ENCODE measurements at regions not wholly inside any gene's neighbourhood (a gene's known extent, or its start where the extent isn't known, plus 50 kb on each side); places are given as distances from the start of the nearest gene placed in this dataset.

GRCh38 chr1:80101159-80101558, 1094.6 kb upstream of the ADGRL4 start:
- CTCF ChIA-PET, result no interaction called here
- H3K27me3 Mint-ChIP-seq (ENCODE audit: low read depth), result no peaks in the 10 kb centered on the region
- H3K27ac Mint-ChIP-seq, result no peak overlapping the region
- no peak for DNase-seq
- no peaks in the 10 kb centered on the region for H3K36me3 Mint-ChIP-seq (ENCODE audit: low read depth)
- peaks cover 19% of the 10 kb centered on the region for H3K9me3 Mint-ChIP-seq
- H3K4me1 Mint-ChIP-seq (ENCODE audit: low read depth), result no peaks in the 10 kb centered on the region
- intact Hi-C loops (cut with micrococcal nuclease), result no loop called here
- H3K4me3 Mint-ChIP-seq, result no peak overlapping the region

GRCh38 chr1:80099713-80100112, 1093.2 kb upstream of the ADGRL4 start:
- H3K4me3 Mint-ChIP-seq, result no peak overlapping the region
- H3K27ac Mint-ChIP-seq, result no peak overlapping the region
- no peaks in the 10 kb centered on the region for H3K4me1 Mint-ChIP-seq (ENCODE audit: low read depth)
- CTCF ChIA-PET, result no interaction called here
- no peak for DNase-seq
- H3K27me3 Mint-ChIP-seq (ENCODE audit: low read depth), result no peaks in the 10 kb centered on the region
- intact Hi-C loops (cut with micrococcal nuclease), result no loop called here
- no peaks in the 10 kb centered on the region for H3K36me3 Mint-ChIP-seq (ENCODE audit: low read depth)
- H3K9me3 Mint-ChIP-seq, result peaks cover 22% of the 10 kb centered on the region

GRCh38 chr1:80085067-80085466, 1078.5 kb upstream of the ADGRL4 start:
- peaks cover 5% of the 10 kb centered on the region for H3K9me3 Mint-ChIP-seq
- H3K27me3 Mint-ChIP-seq (ENCODE audit: low read depth), result no peaks in the 10 kb centered on the region
- no peak overlapping the region for H3K27ac Mint-ChIP-seq
- DNase-seq, result no peak
- H3K4me1 Mint-ChIP-seq (ENCODE audit: low read depth), result no peaks in the 10 kb centered on the region
- no peak overlapping the region for H3K4me3 Mint-ChIP-seq
- intact Hi-C loops (cut with micrococcal nuclease), result no loop called here
- CTCF ChIA-PET, result no interaction called here
- no peaks in the 10 kb centered on the region for H3K36me3 Mint-ChIP-seq (ENCODE audit: low read depth)

GRCh38 chr1:80083892-80084291, 1077.4 kb upstream of the ADGRL4 start:
- Mint-ChIP-seq H3K9me3 (peaks cover 3% of the 10 kb centered on the region), H3K4me1 (ENCODE audit: low read depth) (no peaks in the 10 kb centered on the region), H3K36me3 (ENCODE audit: low read depth) (no peaks in the 10 kb centered on the region), H3K27me3 (ENCODE audit: low read depth) (no peaks in the 10 kb centered on the region), H3K4me3 (no peak overlapping the region), H3K27ac (no peak overlapping the region)
- DNase-seq, result no peak
- CTCF ChIA-PET, result interaction anchor here (0.6 kb wide), 1 partner anchor 11 kb away, joined by 3 read pairs; no protein-coding TSS in a partner anchor
- intact Hi-C loops (cut with micrococcal nuclease), result no loop called here

- Mint-ChIP-seq H3K4me3 (no peak overlapping the region), H3K36me3 (ENCODE audit: low read depth) (no peaks in the 10 kb centered on the region), H3K9me3 (peaks cover 5% of the 10 kb centered on the region), H3K27ac (no peak overlapping the region), H3K27me3 (ENCODE audit: low read depth) (no peaks in the 10 kb centered on the region), H3K4me1 (ENCODE audit: low read depth) (no peaks in the 10 kb centered on the region)
- intact Hi-C loops (cut with micrococcal nuclease), result no loop called here
- no peak for DNase-seq
- CTCF ChIA-PET, result no interaction called here
Observed at GRCh38 chr1:80076469-80076868, 1069.9 kb upstream of the ADGRL4 start.

- Mint-ChIP-seq H3K27me3 (ENCODE audit: low read depth) (no peaks in the 10 kb centered on the region), H3K27ac (no peak overlapping the region), H3K36me3 (ENCODE audit: low read depth) (no peaks in the 10 kb centered on the region), H3K4me1 (ENCODE audit: low read depth) (no peaks in the 10 kb centered on the region), H3K4me3 (no peak overlapping the region), H3K9me3 (peaks cover 5% of the 10 kb centered on the region)
- intact Hi-C loops (cut with micrococcal nuclease), result no loop called here
- no peak for DNase-seq
- CTCF ChIA-PET, result interaction anchor here (0.6 kb wide), 1 partner anchor 106 kb away, joined by 3 read pairs; no protein-coding TSS in a partner anchor
Observed at GRCh38 chr1:80075351-80075750, 1068.8 kb upstream of the ADGRL4 start.

- intact Hi-C loops (cut with micrococcal nuclease), result no loop called here
- H3K27ac Mint-ChIP-seq, result no peak overlapping the region
- no peaks in the 10 kb centered on the region for H3K36me3 Mint-ChIP-seq (ENCODE audit: low read depth)
- H3K9me3 Mint-ChIP-seq, result peaks cover 4% of the 10 kb centered on the region
- H3K4me3 Mint-ChIP-seq, result no peak overlapping the region
- H3K4me1 Mint-ChIP-seq (ENCODE audit: low read depth), result no peaks in the 10 kb centered on the region
- CTCF ChIA-PET, result no interaction called here
- no peak for DNase-seq
- no peaks in the 10 kb centered on the region for H3K27me3 Mint-ChIP-seq (ENCODE audit: low read depth)
Observed at GRCh38 chr1:80072563-80072962, 1066.0 kb upstream of the ADGRL4 start.

GRCh38 chr1:80066060-80066459, 1059.5 kb upstream of the ADGRL4 start:
- H3K4me1 Mint-ChIP-seq (ENCODE audit: low read depth), result no peaks in the 10 kb centered on the region
- intact Hi-C loops (cut with micrococcal nuclease), result no loop called here
- no peak overlapping the region for H3K4me3 Mint-ChIP-seq
- peaks cover 3% of the 10 kb centered on the region for H3K9me3 Mint-ChIP-seq
- no peak overlapping the region for H3K27ac Mint-ChIP-seq
- H3K27me3 Mint-ChIP-seq (ENCODE audit: low read depth), result no peaks in the 10 kb centered on the region
- no peaks in the 10 kb centered on the region for H3K36me3 Mint-ChIP-seq (ENCODE audit: low read depth)
- no peak for DNase-seq
- CTCF ChIA-PET, result no interaction called here

GRCh38 chr1:80064524-80064923, 1058.0 kb upstream of the ADGRL4 start:
- Mint-ChIP-seq H3K27ac (no peak overlapping the region), H3K9me3 (peaks cover 3% of the 10 kb centered on the region), H3K4me3 (no peak overlapping the region), H3K36me3 (ENCODE audit: low read depth) (no peaks in the 10 kb centered on the region), H3K4me1 (ENCODE audit: low read depth) (no peaks in the 10 kb centered on the region), H3K27me3 (ENCODE audit: low read depth) (no peaks in the 10 kb centered on the region)
- intact Hi-C loops (cut with micrococcal nuclease), result no loop called here
- no peak for DNase-seq
- CTCF ChIA-PET, result no interaction called here

- CTCF ChIA-PET, result no interaction called here
- Mint-ChIP-seq H3K4me1 (ENCODE audit: low read depth) (no peaks in the 10 kb centered on the region), H3K4me3 (no peak overlapping the region), H3K27ac (no peak overlapping the region), H3K27me3 (ENCODE audit: low read depth) (no peaks in the 10 kb centered on the region), H3K9me3 (peaks cover 1% of the 10 kb centered on the region), H3K36me3 (ENCODE audit: low read depth) (no peaks in the 10 kb centered on the region)
- no peak for DNase-seq
- intact Hi-C loops (cut with micrococcal nuclease), result no loop called here
Observed at GRCh38 chr1:80059940-80060339, 1053.4 kb upstream of the ADGRL4 start.

- Mint-ChIP-seq H3K4me3 (no peak overlapping the region), H3K4me1 (ENCODE audit: low read depth) (no peaks in the 10 kb centered on the region), H3K27ac (no peak overlapping the region), H3K9me3 (no peaks in the 10 kb centered on the region), H3K27me3 (ENCODE audit: low read depth) (no peaks in the 10 kb centered on the region), H3K36me3 (ENCODE audit: low read depth) (no peaks in the 10 kb centered on the region)
- CTCF ChIA-PET, result no interaction called here
- no peak for DNase-seq
- intact Hi-C loops (cut with micrococcal nuclease), result no loop called here
Observed at GRCh38 chr1:80056179-80056578, 1049.6 kb upstream of the ADGRL4 start.

- no peaks in the 10 kb centered on the region for H3K4me1 Mint-ChIP-seq (ENCODE audit: low read depth)
- no peaks in the 10 kb centered on the region for H3K36me3 Mint-ChIP-seq (ENCODE audit: low read depth)
- intact Hi-C loops (cut with micrococcal nuclease), result no loop called here
- H3K4me3 Mint-ChIP-seq, result no peak overlapping the region
- no peak overlapping the region for H3K27ac Mint-ChIP-seq
- CTCF ChIA-PET, result no interaction called here
- DNase-seq, result no peak
- no peaks in the 10 kb centered on the region for H3K27me3 Mint-ChIP-seq (ENCODE audit: low read depth)
- H3K9me3 Mint-ChIP-seq, result peaks cover 3% of the 10 kb centered on the region
Observed at GRCh38 chr1:80054129-80054528, 1047.6 kb upstream of the ADGRL4 start.

GRCh38 chr1:80053613-80054012, 1047.1 kb upstream of the ADGRL4 start:
- H3K36me3 Mint-ChIP-seq (ENCODE audit: low read depth), result no peaks in the 10 kb centered on the region
- H3K27me3 Mint-ChIP-seq (ENCODE audit: low read depth), result no peaks in the 10 kb centered on the region
- H3K9me3 Mint-ChIP-seq, result peaks cover 3% of the 10 kb centered on the region
- CTCF ChIA-PET, result no interaction called here
- H3K4me1 Mint-ChIP-seq (ENCODE audit: low read depth), result no peaks in the 10 kb centered on the region
- no peak overlapping the region for H3K4me3 Mint-ChIP-seq
- intact Hi-C loops (cut with micrococcal nuclease), result no loop called here
- DNase-seq, result no peak
- H3K27ac Mint-ChIP-seq, result no peak overlapping the region

GRCh38 chr1:80050523-80050922, 1044.0 kb upstream of the ADGRL4 start:
- no peak overlapping the region for H3K27ac Mint-ChIP-seq
- CTCF ChIA-PET, result no interaction called here
- peaks cover 3% of the 10 kb centered on the region for H3K9me3 Mint-ChIP-seq

More at GRCh38 chr1:80050523-80050922, 1044.0 kb upstream of the ADGRL4 start:
- H3K4me3 Mint-ChIP-seq, result no peak overlapping the region
- H3K36me3 Mint-ChIP-seq (ENCODE audit: low read depth), result no peaks in the 10 kb centered on the region
- DNase-seq, result no peak
- no peaks in the 10 kb centered on the region for H3K4me1 Mint-ChIP-seq (ENCODE audit: low read depth)
- H3K27me3 Mint-ChIP-seq (ENCODE audit: low read depth), result no peaks in the 10 kb centered on the region
- intact Hi-C loops (cut with micrococcal nuclease), result no loop called here
